ENCODE measurements at regions not wholly inside any gene's neighbourhood (a gene's known extent, or its start where the extent isn't known, plus 50 kb on each side); places are given as distances from the start of the nearest gene placed in this dataset.

- TF ChIP-seq, protein P1, sequence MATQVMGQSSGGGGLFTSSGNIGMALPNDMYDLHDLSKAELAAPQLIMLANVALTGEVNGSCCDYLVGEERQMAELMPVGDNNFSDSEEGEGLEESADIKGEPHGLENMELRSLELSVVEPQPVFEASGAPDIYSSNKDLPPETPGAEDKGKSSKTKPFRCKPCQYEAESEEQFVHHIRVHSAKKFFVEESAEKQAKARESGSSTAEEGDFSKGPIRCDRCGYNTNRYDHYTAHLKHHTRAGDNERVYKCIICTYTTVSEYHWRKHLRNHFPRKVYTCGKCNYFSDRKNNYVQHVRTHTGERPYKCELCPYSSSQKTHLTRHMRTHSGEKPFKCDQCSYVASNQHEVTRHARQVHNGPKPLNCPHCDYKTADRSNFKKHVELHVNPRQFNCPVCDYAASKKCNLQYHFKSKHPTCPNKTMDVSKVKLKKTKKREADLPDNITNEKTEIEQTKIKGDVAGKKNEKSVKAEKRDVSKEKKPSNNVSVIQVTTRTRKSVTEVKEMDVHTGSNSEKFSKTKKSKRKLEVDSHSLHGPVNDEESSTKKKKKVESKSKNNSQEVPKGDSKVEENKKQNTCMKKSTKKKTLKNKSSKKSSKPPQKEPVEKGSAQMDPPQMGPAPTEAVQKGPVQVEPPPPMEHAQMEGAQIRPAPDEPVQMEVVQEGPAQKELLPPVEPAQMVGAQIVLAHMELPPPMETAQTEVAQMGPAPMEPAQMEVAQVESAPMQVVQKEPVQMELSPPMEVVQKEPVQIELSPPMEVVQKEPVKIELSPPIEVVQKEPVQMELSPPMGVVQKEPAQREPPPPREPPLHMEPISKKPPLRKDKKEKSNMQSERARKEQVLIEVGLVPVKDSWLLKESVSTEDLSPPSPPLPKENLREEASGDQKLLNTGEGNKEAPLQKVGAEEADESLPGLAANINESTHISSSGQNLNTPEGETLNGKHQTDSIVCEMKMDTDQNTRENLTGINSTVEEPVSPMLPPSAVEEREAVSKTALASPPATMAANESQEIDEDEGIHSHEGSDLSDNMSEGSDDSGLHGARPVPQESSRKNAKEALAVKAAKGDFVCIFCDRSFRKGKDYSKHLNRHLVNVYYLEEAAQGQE (IDR thresholded peaks at IDR 0.05; ENCODE audit: low read depth) = no peak
- TF ChIP-seq, protein P2, sequence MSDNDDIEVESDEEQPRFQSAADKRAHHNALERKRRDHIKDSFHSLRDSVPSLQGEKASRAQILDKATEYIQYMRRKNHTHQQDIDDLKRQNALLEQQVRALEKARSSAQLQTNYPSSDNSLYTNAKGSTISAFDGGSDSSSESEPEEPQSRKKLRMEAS (IDR thresholded peaks at IDR 0.05) = no peak
- TF ChIP-seq TEAD4 (IDR thresholded peaks at IDR 0.05) = no peak
- TF ChIP-seq RAD21 (IDR thresholded peaks at IDR 0.05; ENCODE audit: low read depth) = no peak
- TF ChIP-seq TAF1 (IDR thresholded peaks at IDR 0.05; ENCODE audit: low read depth) = no peak
- TF ChIP-seq EP300 (IDR thresholded peaks at IDR 0.05; ENCODE audit: borderline replicate concordance) = no peak
- TF ChIP-seq YY1 (IDR thresholded peaks at IDR 0.05; ENCODE audit: low read depth) = no peak
- no peak for TF ChIP-seq EGR1 (IDR thresholded peaks at IDR 0.05)
- no peak for TF ChIP-seq FOXM1 (IDR thresholded peaks at IDR 0.05; ENCODE audit: borderline replicate concordance, low read depth)
- no peak for TF ChIP-seq TCF12 (IDR thresholded peaks at IDR 0.05; ENCODE audit: low read depth)
- no peak for TF ChIP-seq ZBTB7A (IDR thresholded peaks at IDR 0.05; ENCODE audit: low read depth)
- no peak for TF ChIP-seq CEBPB (IDR thresholded peaks at IDR 0.05)
- TF ChIP-seq, protein P3, sequence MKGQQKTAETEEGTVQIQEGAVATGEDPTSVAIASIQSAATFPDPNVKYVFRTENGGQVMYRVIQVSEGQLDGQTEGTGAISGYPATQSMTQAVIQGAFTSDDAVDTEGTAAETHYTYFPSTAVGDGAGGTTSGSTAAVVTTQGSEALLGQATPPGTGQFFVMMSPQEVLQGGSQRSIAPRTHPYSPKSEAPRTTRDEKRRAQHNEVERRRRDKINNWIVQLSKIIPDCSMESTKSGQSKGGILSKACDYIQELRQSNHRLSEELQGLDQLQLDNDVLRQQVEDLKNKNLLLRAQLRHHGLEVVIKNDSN (IDR thresholded peaks at IDR 0.05) = no peak
- no peak for TF ChIP-seq CREB1 (IDR thresholded peaks at IDR 0.05; ENCODE audit: low read depth)
- TF ChIP-seq NFIC (IDR thresholded peaks at IDR 0.05) = no peak
These were observed 489.7 kb upstream of the CELF2 start for GRCh38 chr10:10527861-10528562.

- TF ChIP-seq RAD21 (IDR thresholded peaks at IDR 0.05; ENCODE audit: low read depth) = no peak
- no peak for TF ChIP-seq ZBTB7A (IDR thresholded peaks at IDR 0.05; ENCODE audit: low read depth)
- TF ChIP-seq, protein P3 (IDR thresholded peaks at IDR 0.05) = no peak
- no peak for TF ChIP-seq TAF1 (IDR thresholded peaks at IDR 0.05; ENCODE audit: low read depth)
- TF ChIP-seq YY1 (IDR thresholded peaks at IDR 0.05; ENCODE audit: low read depth) = no peak
- TF ChIP-seq TCF12 (IDR thresholded peaks at IDR 0.05; ENCODE audit: low read depth) = no peak
- TF ChIP-seq FOXM1 (IDR thresholded peaks at IDR 0.05; ENCODE audit: borderline replicate concordance, low read depth) = no peak
- no peak for TF ChIP-seq EP300 (IDR thresholded peaks at IDR 0.05; ENCODE audit: borderline replicate concordance)
- no peak for TF ChIP-seq NFIC (IDR thresholded peaks at IDR 0.05)
- TF ChIP-seq EGR1 (IDR thresholded peaks at IDR 0.05) = no peak
- TF ChIP-seq CREB1 (IDR thresholded peaks at IDR 0.05; ENCODE audit: low read depth) = no peak
- TF ChIP-seq, protein P2 (IDR thresholded peaks at IDR 0.05) = no peak
- no peak for TF ChIP-seq CEBPB (IDR thresholded peaks at IDR 0.05)
These were observed 489.1 kb upstream of the CELF2 start for GRCh38 chr10:10528563-10528910.

DNA sequence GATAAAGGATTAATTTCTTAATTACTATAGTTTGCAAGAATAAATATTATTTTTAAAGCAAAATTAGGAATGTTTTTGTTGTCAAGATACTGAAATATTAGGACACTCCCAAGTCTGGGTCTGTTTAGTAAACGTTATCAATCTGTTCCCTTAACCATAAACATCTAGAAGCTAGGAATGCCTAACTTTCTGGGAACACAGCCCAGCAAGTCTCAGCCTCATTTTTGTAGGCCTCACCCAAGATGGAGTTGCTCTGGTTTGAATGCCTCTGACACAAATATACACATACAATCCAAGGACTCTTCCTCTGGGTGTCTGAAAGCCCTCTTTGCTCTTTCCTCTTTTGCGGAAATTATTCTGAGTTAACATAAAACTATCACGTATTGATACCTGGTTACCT lies 487.4 kb upstream of the CELF2 start:
- TF ChIP-seq NFIC (IDR thresholded peaks at IDR 0.05) = no peak
- TF ChIP-seq ZBTB7A (IDR thresholded peaks at IDR 0.05; ENCODE audit: low read depth) = no peak
- no peak for TF ChIP-seq TCF12 (IDR thresholded peaks at IDR 0.05; ENCODE audit: low read depth)
- no peak for TF ChIP-seq EP300 (IDR thresholded peaks at IDR 0.05; ENCODE audit: borderline replicate concordance)
- no peak for TF ChIP-seq TAF1 (IDR thresholded peaks at IDR 0.05; ENCODE audit: low read depth)
- no peak for TF ChIP-seq FOXM1 (IDR thresholded peaks at IDR 0.05; ENCODE audit: borderline replicate concordance, low read depth)
- TF ChIP-seq, protein P3 (IDR thresholded peaks at IDR 0.05) = no peak
- no peak for TF ChIP-seq EGR1 (IDR thresholded peaks at IDR 0.05)
- TF ChIP-seq YY1 (IDR thresholded peaks at IDR 0.05; ENCODE audit: low read depth) = no peak
- TF ChIP-seq RAD21 (IDR thresholded peaks at IDR 0.05; ENCODE audit: low read depth) = no peak
- TF ChIP-seq CREB1 (IDR thresholded peaks at IDR 0.05; ENCODE audit: low read depth) = no peak
- TF ChIP-seq, protein P1 (IDR thresholded peaks at IDR 0.05; ENCODE audit: low read depth) = no peak
- no peak for TF ChIP-seq TEAD4 (IDR thresholded peaks at IDR 0.05)

- TF ChIP-seq TAF1 (IDR thresholded peaks at IDR 0.05; ENCODE audit: low read depth) (no peak), ZBTB7A (IDR thresholded peaks at IDR 0.05; ENCODE audit: low read depth) (no peak), EP300 (IDR thresholded peaks at IDR 0.05; ENCODE audit: borderline replicate concordance) (no peak), YY1 (IDR thresholded peaks at IDR 0.05; ENCODE audit: low read depth) (no peak)
- TF ChIP-seq, protein P3 (IDR thresholded peaks at IDR 0.05) = no peak
These were observed 485.4 kb upstream of the CELF2 start for GRCh38 chr10:10532236-10532635.

DNA sequence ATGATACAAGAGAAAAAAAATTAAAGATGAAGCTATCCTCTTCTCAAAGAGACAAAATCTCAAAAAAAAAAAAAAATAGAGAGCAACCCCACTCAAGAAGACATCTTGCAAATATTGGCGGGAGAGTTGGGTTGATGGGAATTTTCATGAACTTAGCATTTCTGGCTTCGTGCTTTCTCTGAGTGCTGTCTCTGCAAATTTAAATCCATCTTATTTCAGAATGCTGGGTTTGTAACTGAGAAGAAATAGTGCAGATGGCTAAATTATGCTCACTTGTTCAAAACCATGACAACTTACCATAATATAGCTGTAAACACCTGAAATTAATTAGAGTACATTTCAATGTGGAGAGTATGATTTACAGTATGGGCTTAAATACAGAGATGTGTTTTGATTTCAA lies 484.8 kb upstream of the CELF2 start:
- no peak for TF ChIP-seq YY1 (IDR thresholded peaks at IDR 0.05; ENCODE audit: low read depth)
- no peak for TF ChIP-seq ZBTB7A (IDR thresholded peaks at IDR 0.05; ENCODE audit: low read depth)
- TF ChIP-seq TCF12 (IDR thresholded peaks at IDR 0.05; ENCODE audit: low read depth) = no peak
- no peak for TF ChIP-seq TEAD4 (IDR thresholded peaks at IDR 0.05)
